Fibroblast of lung (primary cell): ENCODE measurements at regions not wholly inside any gene's neighbourhood (a gene's known extent, or its start where the extent isn't known, plus 50 kb on each side); places are given as distances from the start of the nearest gene placed in this dataset.

Experiments used
- CTCF ChIP-seq, 2 donors: IDR thresholded peaks in 1 of 2; conservative IDR thresholded peaks in 1 of 2; 1 replicate in 1 of 2; 2 replicates in 1 of 2; pipeline ENCODE4 v1.5.1; 2011 to 2012; ENCODE audit warnings: low read length in 2 of 2, control low read depth in 1 of 2, inconsistent platforms in 1 of 2, low read depth in 1 of 2, mild to moderate bottlenecking in 1 of 2
- EZH2 ChIP-seq: IDR thresholded peaks from 2 replicates; pipeline ENCODE4 v1.5.1; 2012; ENCODE audit warnings: low read length, control low read depth, mild to moderate bottlenecking; ENCODE audit errors: missing control alignments

- TF ChIP-seq CTCF (conservative IDR thresholded peaks at IDR 0.05 in 1 of 2, IDR thresholded peaks at IDR 0.05 in 1 of 2; ENCODE audit: low read depth in 1 of 2, low read length in 2 of 2), result no peak
- TF ChIP-seq EZH2, result no peak
Measured at GRCh38 chr2:8549273-8549922, 132.5 kb upstream of the ID2 start.
